NCI-H1417 treated with DMSO at 0.1 percent for 48 hours (cell line): ENCODE measurements at regions not wholly inside any gene's neighbourhood (a gene's known extent, or its start where the extent isn't known, plus 50 kb on each side); places are given as distances from the start of the nearest gene placed in this dataset.
"Not testable (repeated sequence)": the region's sequence is repeated elsewhere in the genome, so short reads cannot be mapped to it uniquely, and the experiment has no call there.

ENCODE experiments used
- DNase-seq: peaks from one replicate; lab custom pipeline; 2025; lab: John Stamatoyannopoulos, UW

- DNase-seq = no peak
These were observed 318.9 kb downstream of the ICE1 start for GRCh38 chr5:5741418-5741817.

DNA sequence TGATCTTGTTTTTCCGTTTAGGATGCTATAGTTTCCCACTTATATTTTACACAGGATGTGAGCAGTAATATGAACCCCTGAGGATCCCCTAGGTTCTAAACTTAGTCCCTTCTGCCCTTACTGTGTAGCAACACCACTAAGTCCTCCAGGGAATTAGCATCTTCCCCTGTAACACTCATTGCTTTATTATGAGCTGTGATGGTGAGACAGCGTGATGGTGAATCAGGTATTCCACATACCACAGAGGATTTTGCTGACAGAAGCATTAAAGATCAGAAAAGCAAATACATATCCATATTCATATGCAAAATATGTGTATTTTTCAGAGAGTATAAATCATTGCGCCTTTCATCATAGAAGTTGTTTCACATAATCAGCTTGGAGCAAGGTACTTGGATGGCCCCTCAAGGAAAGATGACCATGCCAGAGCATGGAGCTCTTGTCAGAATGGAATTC is 317.0 kb downstream of the ICE1 start:
- no peak for DNase-seq

- no peak for DNase-seq
These were observed 316.5 kb downstream of the ICE1 start for GRCh38 chr5:5738797-5739489.

DNA sequence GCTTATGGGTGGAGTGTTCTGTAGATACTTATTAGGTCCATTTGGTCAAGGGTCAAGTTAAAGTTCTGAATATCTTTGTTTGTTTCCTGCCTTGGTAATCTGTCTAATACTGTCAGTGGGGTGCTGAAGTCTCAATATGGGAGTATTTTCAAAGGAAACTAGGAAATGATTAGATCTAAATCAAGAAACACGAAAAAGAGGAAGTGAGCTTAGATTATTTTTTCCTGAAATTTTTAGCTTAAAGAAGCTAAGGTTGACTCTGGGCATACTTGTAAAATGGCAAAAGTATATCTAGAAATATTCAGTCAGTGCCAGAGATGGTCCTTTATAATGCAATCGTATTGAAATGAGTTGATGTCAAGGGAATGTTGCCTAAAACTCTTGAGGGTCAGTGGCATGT is 313.5 kb downstream of the ICE1 start:
- no peak for DNase-seq

DNA sequence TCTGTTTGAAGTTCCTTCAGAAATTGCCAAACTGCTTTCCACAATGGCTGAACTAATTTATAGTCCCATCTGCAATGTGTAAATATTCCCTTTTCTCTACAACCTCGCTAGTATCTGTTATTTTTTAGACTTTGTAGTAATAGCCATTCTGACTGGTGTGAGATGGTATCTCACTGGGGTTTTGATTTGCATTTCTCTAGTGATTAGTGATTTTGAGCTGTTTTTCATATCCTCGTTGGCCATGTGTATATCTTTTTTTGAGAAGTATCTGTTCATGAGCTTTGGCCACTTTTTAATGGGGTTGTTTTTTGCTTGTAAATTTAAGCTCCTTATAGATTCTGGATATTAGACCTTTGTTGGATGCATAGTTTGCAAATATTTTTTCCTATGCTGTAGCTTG is 310.6 kb downstream of the ICE1 start:
- DNase-seq = not testable (repeated sequence)

- DNase-seq = no peak
These were observed 303.9 kb downstream of the ICE1 start for GRCh38 chr5:5726401-5726800.

DNA sequence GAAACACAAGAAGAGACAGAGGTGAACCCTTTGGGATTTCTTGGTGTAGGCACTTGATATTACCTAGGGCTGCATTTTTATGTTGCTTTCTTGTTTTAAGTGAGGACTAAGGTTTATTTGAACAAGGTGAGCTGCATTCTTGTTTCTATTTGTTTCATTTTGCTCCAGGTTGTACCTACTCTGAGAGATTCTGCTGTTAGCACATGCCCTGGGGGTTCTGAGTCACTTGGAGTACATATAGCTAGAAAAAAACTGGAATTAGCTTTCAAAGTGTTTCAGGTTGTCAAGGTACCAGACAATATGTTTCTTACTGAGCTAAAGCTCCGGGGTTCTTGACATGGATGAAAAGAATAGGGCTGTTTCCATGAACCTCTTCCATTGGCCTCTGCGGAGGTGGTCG is 299.4 kb downstream of the ICE1 start:
- no peak for DNase-seq

- DNase-seq = no peak
These were observed 296.8 kb downstream of the ICE1 start for GRCh38 chr5:5719292-5719691.

GRCh38 chr5:5716665-5717064 is 294.2 kb downstream of the ICE1 start:
- DNase-seq = no peak

DNA sequence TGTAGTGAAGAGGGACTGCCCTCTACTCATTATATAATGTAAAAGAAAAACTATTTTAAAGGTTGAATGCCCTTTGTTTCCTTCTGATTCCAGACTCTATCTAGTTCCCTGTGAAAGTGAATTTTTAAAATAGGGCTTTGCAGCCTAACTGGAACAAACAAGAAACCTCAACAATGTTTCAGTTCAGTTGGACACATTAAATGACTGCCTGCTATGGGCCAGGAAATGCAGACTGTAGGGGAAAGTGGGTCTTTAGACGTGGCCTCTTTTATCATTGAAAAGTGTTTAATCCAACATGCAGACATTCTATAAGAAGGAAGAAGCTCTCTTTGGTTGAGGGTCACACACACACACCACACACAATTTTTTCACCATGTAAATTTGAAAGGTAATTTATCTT is 289.1 kb downstream of the ICE1 start:
- no peak for DNase-seq

- no peak for DNase-seq
These were observed 288.6 kb downstream of the ICE1 start for GRCh38 chr5:5711112-5711511.

DNA sequence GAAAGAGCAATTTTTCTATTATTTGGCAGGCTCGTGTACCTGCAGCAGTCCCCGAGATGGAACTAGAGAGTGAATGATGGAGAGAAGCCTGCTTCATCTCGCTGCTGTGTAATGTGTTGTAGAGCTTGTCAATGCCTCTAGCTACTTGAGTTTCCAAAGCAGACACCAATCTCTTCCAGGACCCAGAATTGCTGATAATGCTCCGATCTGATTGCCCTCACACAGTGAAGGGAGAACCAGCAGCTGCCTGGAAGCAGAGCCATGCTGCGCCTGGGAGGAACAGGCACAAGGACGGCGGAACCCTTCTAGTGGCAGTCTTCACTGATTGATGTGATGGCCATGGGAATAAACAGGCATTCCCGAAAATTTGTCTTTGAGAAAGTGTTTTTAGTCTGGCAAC is 288.0 kb downstream of the ICE1 start:
- DNase-seq = no peak

DNA sequence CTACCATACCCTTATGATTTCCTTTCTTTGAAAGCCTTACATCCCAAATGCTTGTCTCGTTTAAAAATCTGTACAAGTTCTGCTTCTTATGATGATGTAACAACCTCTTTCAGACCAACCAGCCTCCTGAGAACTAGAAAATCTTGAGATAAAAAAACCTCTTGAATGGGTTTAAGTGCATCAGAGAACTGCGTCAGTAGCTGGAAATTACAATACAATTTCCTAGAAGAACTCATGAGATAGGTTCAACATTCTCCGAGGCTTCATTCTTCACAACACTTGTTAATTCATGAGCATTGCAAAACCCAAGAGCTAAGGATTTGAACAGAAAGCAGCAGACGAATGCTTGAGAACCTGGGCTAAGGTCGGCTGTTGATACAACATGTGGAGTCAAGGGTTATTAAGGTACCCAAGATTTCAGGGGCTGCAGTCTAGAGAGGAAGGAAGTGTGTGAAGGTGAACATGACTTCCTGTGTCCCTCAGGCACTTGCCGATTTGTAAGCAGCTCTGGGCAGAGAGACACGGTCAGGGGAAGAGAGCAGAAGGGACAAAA is 286.0 kb downstream of the ICE1 start:
- no peak for DNase-seq

- DNase-seq = no peak
These were observed 282.5 kb downstream of the ICE1 start for GRCh38 chr5:5705010-5705409.

- no peak for DNase-seq
These were observed 281.9 kb downstream of the ICE1 start for GRCh38 chr5:5704352-5704751.

GRCh38 chr5:5702934-5703333 is 280.5 kb downstream of the ICE1 start:
- no peak for DNase-seq

- DNase-seq = no peak
These were observed 278.1 kb downstream of the ICE1 start for GRCh38 chr5:5700549-5700948.

DNA sequence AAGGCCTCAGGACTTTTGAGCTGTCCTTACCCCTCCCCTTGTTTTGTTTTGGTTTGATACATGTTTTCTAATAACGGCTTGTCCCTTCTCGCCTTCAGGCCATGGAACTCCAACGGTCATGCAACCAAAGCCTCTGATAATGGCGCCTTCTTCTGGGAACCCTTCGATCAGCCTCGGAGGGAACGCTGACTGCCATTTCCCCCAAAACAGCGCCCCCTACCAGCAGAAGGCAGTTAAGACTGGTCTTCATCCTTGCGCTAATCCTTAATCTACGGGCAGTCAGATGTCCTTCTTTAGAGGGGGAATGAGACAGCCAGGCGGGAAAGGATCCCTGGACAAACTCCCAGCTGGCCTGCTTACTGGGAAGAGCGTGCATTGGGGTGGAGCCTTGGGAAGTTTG is 276.6 kb downstream of the ICE1 start:
- DNase-seq = no peak

GRCh38 chr5:5695266-5695665 is 272.8 kb downstream of the ICE1 start:
- no peak for DNase-seq

- no peak for DNase-seq
These were observed 266.4 kb downstream of the ICE1 start for GRCh38 chr5:5688925-5689310.

DNA sequence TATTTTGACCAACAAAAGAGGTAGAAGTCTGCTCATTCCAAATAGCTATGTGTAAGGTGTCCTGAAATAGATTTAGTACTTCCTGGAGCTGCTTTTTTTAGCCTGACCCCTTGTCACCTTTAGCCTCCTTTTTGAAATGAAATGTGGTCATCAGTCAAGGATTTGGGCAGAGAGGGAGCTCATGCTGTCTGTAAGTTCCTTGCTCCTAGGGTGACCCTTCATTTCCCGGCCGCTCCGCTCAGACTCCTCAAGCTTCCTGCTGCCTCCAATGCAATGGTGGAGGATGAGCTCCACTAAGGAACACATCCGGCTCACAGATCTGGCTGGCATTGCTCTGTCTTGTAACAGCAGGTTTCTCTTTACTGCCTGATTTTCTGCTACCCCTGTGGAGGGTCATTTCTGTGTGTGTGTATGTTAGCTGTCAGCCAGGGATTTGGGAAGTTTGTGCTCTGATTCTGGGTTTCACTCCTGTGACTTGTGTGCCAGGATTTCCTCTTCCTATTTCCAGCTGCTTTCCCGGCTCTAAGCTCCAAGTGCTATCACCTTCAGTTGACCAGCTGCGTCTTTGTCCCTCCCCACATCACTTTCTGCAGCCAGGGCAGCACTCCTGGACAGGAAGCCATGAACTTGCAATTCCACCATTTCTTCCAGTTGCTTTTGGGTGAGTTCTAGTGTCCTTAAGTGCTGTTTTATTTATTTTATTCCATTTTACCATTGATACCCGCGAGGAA is 265.9 kb downstream of the ICE1 start:
- no peak for DNase-seq

- DNase-seq = no peak
These were observed 264.6 kb downstream of the ICE1 start for GRCh38 chr5:5687113-5687512.

- no peak for DNase-seq
These were observed 263.9 kb downstream of the ICE1 start for GRCh38 chr5:5686356-5686755.

DNA sequence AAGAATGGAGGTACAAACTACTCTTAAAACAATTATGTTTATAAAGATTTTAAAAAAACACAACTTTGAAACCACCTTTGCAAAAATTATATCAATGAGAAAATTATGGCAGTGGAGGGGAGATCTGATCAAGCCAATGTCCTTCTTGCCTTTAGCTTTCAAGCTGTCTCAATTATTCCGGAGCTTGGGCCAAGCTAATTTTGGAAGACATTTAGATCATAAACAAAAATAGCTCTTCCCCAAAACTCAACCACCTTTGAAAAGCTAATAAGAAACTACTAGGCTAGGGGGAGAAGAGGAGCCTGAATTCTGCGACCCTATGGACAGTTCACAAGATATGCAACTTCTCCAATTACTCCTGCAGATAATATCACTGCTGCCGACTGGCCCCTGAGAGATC is 263.3 kb downstream of the ICE1 start:
- DNase-seq = no peak
